ENCODE measurements at regions not wholly inside any gene's neighbourhood (a gene's known extent, or its start where the extent isn't known, plus 50 kb on each side); places are given as distances from the start of the nearest gene placed in this dataset.
"Not testable (repeated sequence)": the region's sequence is repeated elsewhere in the genome, so short reads cannot be mapped to it uniquely, and the experiment has no call there.

DNA sequence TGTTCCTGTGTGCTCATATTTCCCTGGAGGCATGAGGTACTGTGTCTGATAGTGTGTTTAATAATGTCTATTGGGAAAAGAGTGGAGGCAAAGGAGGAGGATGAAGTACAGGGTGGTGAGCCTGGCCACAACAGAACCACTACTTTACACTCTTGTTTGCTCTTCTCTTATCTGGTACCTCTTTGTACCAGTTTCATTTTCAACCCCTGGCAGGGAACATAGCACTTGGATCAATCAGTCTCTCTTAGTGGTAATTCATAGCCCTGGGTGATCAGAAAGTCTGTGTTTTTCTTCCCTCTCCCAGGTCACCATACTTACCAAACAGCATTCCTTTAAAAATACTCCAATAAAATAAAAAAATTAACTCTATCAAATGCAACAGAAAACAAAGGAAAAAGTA lies 105.4 kb downstream of the DMRT2 start:
- Histone ChIP-seq H3K4me1 (ENCODE audit: control insufficient read depth in 2 of 2, insufficient read depth in 2 of 2, low read length in 2 of 2) (no peaks in the 10 kb centered on the region), H3K27ac (ENCODE audit: low read depth in 1 of 2, low read length in 1 of 2) (no peak overlapping the region), H3K9me3 (ENCODE audit: control insufficient read depth in 2 of 2, insufficient read depth in 1 of 2, low read length in 1 of 2) (no peaks in the 10 kb centered on the region), H3K27me3 (ENCODE audit: control insufficient read depth in 2 of 2, insufficient read depth in 1 of 2, low read length in 1 of 2) (no peaks in the 10 kb centered on the region), H3K36me3 (ENCODE audit: control insufficient read depth in 2 of 2, insufficient read depth in 2 of 2, low read length in 1 of 2) (no peaks in the 10 kb centered on the region), H3K4me3 (ENCODE audit: low read length in 2 of 2) (no peak overlapping the region)
- DNase-seq (ENCODE audit: low read depth in 6 of 9, low spot score in 9 of 9), result no peak

DNA sequence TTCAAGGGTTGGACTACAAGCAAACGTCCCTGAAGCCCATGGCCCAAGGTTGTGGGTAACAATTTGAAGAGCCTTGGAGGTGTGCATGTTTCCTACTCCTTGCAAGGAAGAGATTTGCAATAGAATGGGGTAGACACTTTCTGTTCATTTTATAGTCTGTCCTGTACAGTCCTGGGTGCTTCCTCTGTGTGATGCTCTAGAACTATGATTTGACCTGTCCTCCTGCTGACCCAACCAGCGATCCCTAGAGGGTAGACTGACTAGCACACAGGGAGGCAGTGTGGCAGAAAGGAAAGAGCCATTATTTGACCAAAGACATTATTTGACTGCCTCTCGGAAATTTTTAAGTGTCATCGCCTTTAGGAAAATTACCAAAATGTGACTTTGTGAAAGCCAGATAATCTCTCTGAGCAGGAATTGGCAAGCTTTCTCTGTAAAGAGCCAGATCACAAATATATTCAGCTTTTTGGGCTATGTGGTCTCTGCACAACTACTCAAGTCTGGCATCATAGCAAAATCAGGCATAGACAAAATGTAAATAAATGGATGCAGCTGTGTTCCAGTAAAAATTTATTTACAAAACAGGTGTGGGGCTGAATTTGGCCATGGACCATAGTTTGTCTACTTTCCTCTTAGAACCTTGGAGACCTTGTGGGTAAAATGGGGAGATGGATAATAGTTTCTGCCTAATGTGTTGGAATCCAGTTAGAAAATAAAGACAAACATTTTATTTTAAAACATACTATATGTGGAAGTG lies 106.8 kb downstream of the DMRT2 start:
- Histone ChIP-seq H3K27me3 (ENCODE audit: control insufficient read depth in 2 of 2, insufficient read depth in 1 of 2, low read length in 1 of 2) (no peaks in the 10 kb centered on the region), H3K4me3 (ENCODE audit: low read length in 2 of 2) (no peak overlapping the region), H3K4me1 (ENCODE audit: control insufficient read depth in 2 of 2, insufficient read depth in 2 of 2, low read length in 2 of 2) (no peaks in the 10 kb centered on the region), H3K9me3 (ENCODE audit: control insufficient read depth in 2 of 2, insufficient read depth in 1 of 2, low read length in 1 of 2) (no peaks in the 10 kb centered on the region), H3K36me3 (ENCODE audit: control insufficient read depth in 2 of 2, insufficient read depth in 2 of 2, low read length in 1 of 2) (no peaks in the 10 kb centered on the region), H3K27ac (ENCODE audit: low read depth in 1 of 2, low read length in 1 of 2) (no peak overlapping the region)
- WGBS, result 86% methylated on average over 4 of the region's 4 CpGs
- DNase-seq (ENCODE audit: low read depth in 6 of 9, low spot score in 9 of 9), result no peak

DNA sequence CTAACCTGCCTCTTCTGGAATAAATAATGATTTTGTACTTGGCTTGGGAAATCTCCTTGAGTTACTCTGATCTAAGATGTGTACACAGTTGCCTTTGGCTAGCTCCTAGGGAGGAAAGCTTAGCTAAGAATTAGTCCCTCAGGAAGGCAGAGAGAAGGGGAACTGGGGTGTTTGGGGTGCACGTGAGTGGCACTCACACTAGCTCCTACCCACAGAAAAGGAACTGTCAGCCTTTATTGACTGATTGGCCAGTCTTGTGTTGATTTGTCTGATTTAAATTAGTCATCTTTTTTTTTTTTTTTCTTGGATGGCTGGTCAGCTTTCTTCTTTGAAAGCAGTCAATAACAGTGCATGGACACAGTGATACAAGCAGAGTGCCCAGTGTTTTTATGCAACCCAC lies 107.7 kb downstream of the DMRT2 start:
- Histone ChIP-seq H3K27me3 (ENCODE audit: control insufficient read depth in 2 of 2, insufficient read depth in 1 of 2, low read length in 1 of 2) (no peaks in the 10 kb centered on the region), H3K36me3 (ENCODE audit: control insufficient read depth in 2 of 2, insufficient read depth in 2 of 2, low read length in 1 of 2) (no peaks in the 10 kb centered on the region), H3K27ac (ENCODE audit: low read depth in 1 of 2, low read length in 1 of 2) (no peak overlapping the region), H3K4me3 (ENCODE audit: low read length in 2 of 2) (no peak overlapping the region), H3K9me3 (ENCODE audit: control insufficient read depth in 2 of 2, insufficient read depth in 1 of 2, low read length in 1 of 2) (no peaks in the 10 kb centered on the region), H3K4me1 (ENCODE audit: control insufficient read depth in 2 of 2, insufficient read depth in 2 of 2, low read length in 2 of 2) (no peaks in the 10 kb centered on the region)
- DNase-seq (ENCODE audit: low read depth in 6 of 9, low spot score in 9 of 9), result no peak
- 55% methylated on average over 1 of the region's 1 CpG for WGBS

DNA sequence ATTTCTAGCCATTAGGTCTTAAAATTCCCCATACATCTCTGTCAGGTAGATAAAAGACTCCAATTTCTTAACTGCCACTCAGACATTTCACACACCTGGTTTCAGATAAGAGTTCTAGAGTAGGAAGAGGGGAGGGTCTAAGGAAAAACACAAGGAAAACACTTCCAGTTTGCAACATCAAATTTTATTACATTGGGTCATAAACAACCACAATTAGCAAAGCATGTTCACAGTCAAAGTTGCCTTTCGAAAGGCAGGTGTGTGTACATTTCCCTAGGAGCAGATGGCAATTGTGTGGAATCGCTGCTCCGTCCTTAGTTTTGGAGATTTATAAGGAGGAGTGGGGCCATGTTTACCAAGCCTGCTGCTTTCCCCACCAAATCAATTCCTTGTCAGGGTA lies 120.8 kb downstream of the DMRT2 start:
- WGBS, result 97% methylated on average over 3 of the region's 3 CpGs
- Histone ChIP-seq H3K4me3 (ENCODE audit: low read length in 2 of 2) (no peak overlapping the region), H3K27me3 (ENCODE audit: control insufficient read depth in 2 of 2, insufficient read depth in 1 of 2, low read length in 1 of 2) (no peaks in the 10 kb centered on the region), H3K27ac (ENCODE audit: low read depth in 1 of 2, low read length in 1 of 2) (no peak overlapping the region), H3K36me3 (ENCODE audit: control insufficient read depth in 2 of 2, insufficient read depth in 2 of 2, low read length in 1 of 2) (no peaks in the 10 kb centered on the region), H3K9me3 (ENCODE audit: control insufficient read depth in 2 of 2, insufficient read depth in 1 of 2, low read length in 1 of 2) (no peaks in the 10 kb centered on the region), H3K4me1 (ENCODE audit: control insufficient read depth in 2 of 2, insufficient read depth in 2 of 2, low read length in 2 of 2) (no peaks in the 10 kb centered on the region)
- no peak for DNase-seq (ENCODE audit: low read depth in 6 of 9, low spot score in 9 of 9)

DNA sequence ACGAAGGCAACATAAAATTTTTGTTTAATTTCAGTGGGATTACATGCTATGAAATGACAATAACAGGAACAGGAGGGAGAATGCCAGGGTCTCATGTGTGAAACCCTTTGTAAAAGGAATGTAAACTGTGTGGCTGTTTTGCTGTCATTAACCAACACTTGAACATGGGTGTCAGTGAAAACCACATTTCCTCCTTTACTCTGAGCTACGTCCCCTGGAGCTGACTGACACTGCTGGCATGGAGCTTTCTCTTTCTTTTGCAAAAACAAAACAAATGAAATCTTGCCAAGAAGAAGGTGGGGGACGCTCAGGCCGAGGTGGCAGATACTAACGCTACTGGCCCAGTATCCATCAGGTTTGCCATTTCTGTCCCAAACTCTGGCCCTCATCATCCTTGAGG lies 121.4 kb downstream of the DMRT2 start:
- Histone ChIP-seq H3K36me3 (ENCODE audit: control insufficient read depth in 2 of 2, insufficient read depth in 2 of 2, low read length in 1 of 2) (no peaks in the 10 kb centered on the region), H3K4me3 (ENCODE audit: low read length in 2 of 2) (no peak overlapping the region), H3K9me3 (ENCODE audit: control insufficient read depth in 2 of 2, insufficient read depth in 1 of 2, low read length in 1 of 2) (no peaks in the 10 kb centered on the region), H3K27me3 (ENCODE audit: control insufficient read depth in 2 of 2, insufficient read depth in 1 of 2, low read length in 1 of 2) (no peaks in the 10 kb centered on the region), H3K4me1 (ENCODE audit: control insufficient read depth in 2 of 2, insufficient read depth in 2 of 2, low read length in 2 of 2) (no peaks in the 10 kb centered on the region), H3K27ac (ENCODE audit: low read depth in 1 of 2, low read length in 1 of 2) (no peak overlapping the region)
- no peak for DNase-seq (ENCODE audit: low read depth in 6 of 9, low spot score in 9 of 9)
- 30% methylated on average over 5 of the region's 5 CpGs for WGBS

DNA sequence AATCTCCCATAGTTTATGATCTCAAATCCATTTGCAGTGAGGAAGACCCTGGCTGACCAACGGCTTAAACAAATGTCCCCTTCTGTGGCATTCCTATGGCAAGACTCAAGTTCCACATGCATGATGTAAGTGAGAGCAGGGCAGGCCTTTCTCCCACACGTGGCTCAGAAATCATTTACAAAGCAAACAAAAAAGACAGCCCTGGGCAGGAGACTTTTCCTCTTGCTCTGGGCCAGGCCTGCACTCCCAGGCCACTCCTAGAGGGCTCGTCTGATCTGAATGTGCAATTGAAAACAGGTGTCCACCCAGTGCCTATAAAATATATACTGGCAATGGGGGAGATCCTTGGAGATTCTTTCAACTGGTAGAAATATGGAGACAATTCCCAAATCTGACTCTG lies 123.1 kb downstream of the DMRT2 start:
- Histone ChIP-seq H3K36me3 (ENCODE audit: control insufficient read depth in 2 of 2, insufficient read depth in 2 of 2, low read length in 1 of 2) (no peaks in the 10 kb centered on the region), H3K9me3 (ENCODE audit: control insufficient read depth in 2 of 2, insufficient read depth in 1 of 2, low read length in 1 of 2) (no peaks in the 10 kb centered on the region), H3K4me3 (ENCODE audit: low read length in 2 of 2) (no peak overlapping the region), H3K27ac (ENCODE audit: low read depth in 1 of 2, low read length in 1 of 2) (no peak overlapping the region), H3K27me3 (ENCODE audit: control insufficient read depth in 2 of 2, insufficient read depth in 1 of 2, low read length in 1 of 2) (no peaks in the 10 kb centered on the region), H3K4me1 (ENCODE audit: control insufficient read depth in 2 of 2, insufficient read depth in 2 of 2, low read length in 2 of 2) (no peaks in the 10 kb centered on the region)
- 76% methylated on average over 3 of the region's 3 CpGs for WGBS
- no peak for DNase-seq (ENCODE audit: low read depth in 6 of 9, low spot score in 9 of 9)

DNA sequence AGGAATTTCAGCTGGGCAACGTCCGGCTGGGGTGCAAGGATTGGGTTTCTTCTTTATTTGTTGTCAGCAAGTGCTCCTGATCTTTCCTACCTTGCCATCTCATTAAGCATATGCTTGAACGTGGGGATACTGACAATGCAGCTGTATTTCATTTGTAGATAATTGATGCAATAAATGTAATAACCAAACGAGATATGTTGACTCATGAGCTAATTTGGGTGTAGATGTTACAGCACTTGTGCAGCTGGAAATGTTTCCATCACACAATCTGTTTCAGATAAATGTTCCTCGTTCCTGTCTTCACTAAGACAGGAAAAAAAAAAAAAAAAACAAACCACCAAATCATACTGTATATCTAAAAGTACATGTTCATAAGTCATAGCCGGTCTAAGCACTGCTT lies 123.8 kb downstream of the DMRT2 start:
- DNase-seq (ENCODE audit: low read depth in 6 of 9, low spot score in 9 of 9), result no peak
- 84% methylated on average over 6 of the region's 6 CpGs for WGBS

DNA sequence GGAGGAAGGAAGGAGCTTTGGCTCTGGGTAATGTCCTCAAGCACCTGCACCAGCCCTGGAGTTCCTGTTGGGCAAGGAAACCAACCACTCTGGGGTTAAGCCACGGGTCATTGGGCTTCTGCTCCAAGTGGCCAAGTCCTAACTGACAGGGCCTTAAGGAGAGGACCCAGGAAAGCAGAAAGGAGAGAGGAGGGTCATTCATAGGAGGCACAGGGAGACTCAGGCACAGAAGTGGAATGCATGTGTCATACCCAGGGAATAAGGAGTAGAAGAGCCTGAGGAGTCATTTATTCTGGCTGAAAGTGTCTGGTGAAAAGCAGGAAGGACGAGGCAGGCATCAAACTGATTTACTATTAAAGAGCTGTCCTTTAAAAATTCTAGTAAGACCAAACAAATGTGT lies 129.2 kb downstream of the DMRT2 start:
- no peak for DNase-seq (ENCODE audit: low read depth in 6 of 9, low spot score in 9 of 9)
- Histone ChIP-seq H3K9me3 (ENCODE audit: control insufficient read depth in 2 of 2, insufficient read depth in 1 of 2, low read length in 1 of 2) (no peaks in the 10 kb centered on the region), H3K27me3 (ENCODE audit: control insufficient read depth in 2 of 2, insufficient read depth in 1 of 2, low read length in 1 of 2) (no peaks in the 10 kb centered on the region), H3K4me3 (ENCODE audit: low read length in 2 of 2) (no peak overlapping the region), H3K27ac (ENCODE audit: low read depth in 1 of 2, low read length in 1 of 2) (no peak overlapping the region), H3K4me1 (ENCODE audit: control insufficient read depth in 2 of 2, insufficient read depth in 2 of 2, low read length in 2 of 2) (no peaks in the 10 kb centered on the region), H3K36me3 (ENCODE audit: control insufficient read depth in 2 of 2, insufficient read depth in 2 of 2, low read length in 1 of 2) (no peaks in the 10 kb centered on the region)
- WGBS, result 47% methylated on average over 2 of the region's 2 CpGs

More for the DNA sequence above, 123.8 kb downstream of the DMRT2 start:
- H3K36me3 ChIP-seq (ENCODE audit: control insufficient read depth in 2 of 2, insufficient read depth in 2 of 2, low read length in 1 of 2), result no peaks in the 10 kb centered on the region
- no peak overlapping the region for H3K27ac ChIP-seq (ENCODE audit: low read depth in 1 of 2, low read length in 1 of 2)
- no peaks in the 10 kb centered on the region for H3K4me1 ChIP-seq (ENCODE audit: control insufficient read depth in 2 of 2, insufficient read depth in 2 of 2, low read length in 2 of 2)
- H3K4me3 ChIP-seq (ENCODE audit: low read length in 2 of 2), result no peak overlapping the region
- no peaks in the 10 kb centered on the region for H3K9me3 ChIP-seq (ENCODE audit: control insufficient read depth in 2 of 2, insufficient read depth in 1 of 2, low read length in 1 of 2)
- H3K27me3 ChIP-seq (ENCODE audit: control insufficient read depth in 2 of 2, insufficient read depth in 1 of 2, low read length in 1 of 2), result no peaks in the 10 kb centered on the region

DNA sequence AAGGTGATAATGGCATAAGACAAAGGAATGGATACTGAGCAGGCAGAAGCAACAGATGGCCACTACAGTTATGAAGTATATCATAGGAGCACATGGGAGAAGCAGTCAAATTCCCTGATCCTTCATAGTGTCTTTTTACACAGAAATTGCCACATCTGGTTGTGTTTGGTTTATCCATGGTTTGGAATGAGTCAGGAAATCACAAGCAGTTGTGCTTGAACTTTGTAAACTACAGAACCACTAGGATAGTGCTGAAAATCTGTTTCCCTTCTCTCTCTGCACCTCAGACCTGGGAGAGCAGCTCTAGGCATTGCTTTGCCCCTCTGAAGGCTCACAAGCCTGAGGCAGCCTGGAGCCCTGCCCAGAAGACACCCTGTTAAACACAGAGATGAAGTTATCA lies 134.0 kb downstream of the DMRT2 start:
- Histone ChIP-seq H3K36me3 (ENCODE audit: control insufficient read depth in 2 of 2, insufficient read depth in 2 of 2, low read length in 1 of 2) (no peaks in the 10 kb centered on the region), H3K4me1 (ENCODE audit: control insufficient read depth in 2 of 2, insufficient read depth in 2 of 2, low read length in 2 of 2) (no peaks in the 10 kb centered on the region), H3K27me3 (ENCODE audit: control insufficient read depth in 2 of 2, insufficient read depth in 1 of 2, low read length in 1 of 2) (no peaks in the 10 kb centered on the region), H3K9me3 (ENCODE audit: control insufficient read depth in 2 of 2, insufficient read depth in 1 of 2, low read length in 1 of 2) (peaks cover 0 to 5% of the 10 kb centered on the region in 2 donors), H3K27ac (ENCODE audit: low read depth in 1 of 2, low read length in 1 of 2) (no peak overlapping the region), H3K4me3 (ENCODE audit: low read length in 2 of 2) (no peak overlapping the region)
- DNase-seq (ENCODE audit: low read depth in 6 of 9, low spot score in 9 of 9), result no peak

DNA sequence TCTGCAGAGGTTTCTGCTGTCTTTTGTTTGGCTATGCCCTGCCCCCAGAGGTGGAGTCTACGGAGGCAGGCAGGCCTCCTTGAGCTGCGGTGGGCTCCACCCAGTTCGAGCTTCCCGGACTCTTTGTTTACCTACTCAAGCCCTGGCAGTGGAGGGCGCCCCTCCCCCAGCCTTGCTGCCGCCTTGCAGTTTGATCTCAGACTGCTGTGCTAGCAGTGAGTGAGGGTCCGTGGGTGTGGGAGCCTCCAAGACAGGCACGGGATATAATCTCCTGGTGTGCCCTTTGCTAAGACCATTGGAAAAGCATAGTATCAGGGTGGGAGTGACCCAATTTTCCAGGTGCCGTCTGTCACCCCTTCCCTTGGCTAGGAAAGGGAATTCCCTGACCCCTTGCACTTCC lies 137.0 kb downstream of the DMRT2 start:
- 89% methylated on average over 9 of the region's 9 CpGs for WGBS
- H3K27ac ChIP-seq (ENCODE audit: low read depth in 1 of 2, low read length in 1 of 2); H3K27me3 ChIP-seq (ENCODE audit: control insufficient read depth in 2 of 2, insufficient read depth in 1 of 2, low read length in 1 of 2); H3K4me3 ChIP-seq (ENCODE audit: low read length in 2 of 2); H3K9me3 ChIP-seq (ENCODE audit: control insufficient read depth in 2 of 2, insufficient read depth in 1 of 2, low read length in 1 of 2); H3K36me3 ChIP-seq (ENCODE audit: control insufficient read depth in 2 of 2, insufficient read depth in 2 of 2, low read length in 1 of 2); H3K4me1 ChIP-seq (ENCODE audit: control insufficient read depth in 2 of 2, insufficient read depth in 2 of 2, low read length in 2 of 2); DNase-seq (ENCODE audit: low read depth in 6 of 9, low spot score in 9 of 9): not testable (repeated sequence)

Data from thymus (tissue), 11 donors.